Left renal pelvis (tissue), 4 donors: ENCODE measurements at regions not wholly inside any gene's neighbourhood (a gene's known extent, or its start where the extent isn't known, plus 50 kb on each side); places are given as distances from the start of the nearest gene placed in this dataset.

Experiments used
- DNase-seq, 4 donors: peaks; one replicate each; pipeline ENCODE4 v3.0.0-alpha.2; 2013; ENCODE audit warnings: low read depth in 4 of 4, low spot score in 3 of 4

DNA sequence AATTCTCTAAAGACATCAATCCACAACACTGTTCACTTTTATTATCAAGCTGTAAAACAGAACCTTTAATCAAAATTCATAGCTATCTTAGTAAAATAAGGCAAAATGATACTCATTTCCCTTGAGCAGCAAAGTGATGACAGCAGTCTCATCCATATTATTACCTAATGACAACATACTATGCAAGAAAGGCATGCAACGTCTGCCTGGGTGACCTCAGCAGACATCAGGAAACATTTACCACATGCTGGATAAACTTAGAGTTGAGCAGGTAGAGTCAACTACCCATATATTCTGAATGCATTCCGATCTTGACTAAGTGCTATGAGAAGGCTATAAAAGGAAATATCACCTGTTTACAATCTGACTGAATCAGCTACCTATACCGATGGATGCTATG is 145.1 kb downstream of the SIPA1L2 start:
- no peak for DNase-seq

DNA sequence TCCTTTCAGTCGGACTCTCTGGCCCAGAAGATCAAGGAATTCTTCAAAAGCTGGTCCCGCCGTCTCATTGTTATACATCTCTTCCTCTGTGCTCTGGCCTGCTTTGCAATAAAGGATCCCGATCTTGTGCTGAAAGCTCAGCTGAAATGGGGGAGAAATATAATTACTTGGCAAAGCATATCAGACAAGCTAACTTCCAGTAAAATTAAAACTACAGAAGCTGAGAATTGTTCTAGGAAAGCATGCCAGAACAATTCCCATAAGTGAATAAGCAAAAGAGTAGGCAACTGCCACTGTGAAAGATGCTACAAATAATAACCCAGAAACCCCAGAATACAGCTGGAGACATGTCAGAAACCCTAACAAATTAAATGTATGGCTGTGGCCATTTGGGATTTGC is 146.1 kb downstream of the SIPA1L2 start:
- DNase-seq, result no peak

DNA sequence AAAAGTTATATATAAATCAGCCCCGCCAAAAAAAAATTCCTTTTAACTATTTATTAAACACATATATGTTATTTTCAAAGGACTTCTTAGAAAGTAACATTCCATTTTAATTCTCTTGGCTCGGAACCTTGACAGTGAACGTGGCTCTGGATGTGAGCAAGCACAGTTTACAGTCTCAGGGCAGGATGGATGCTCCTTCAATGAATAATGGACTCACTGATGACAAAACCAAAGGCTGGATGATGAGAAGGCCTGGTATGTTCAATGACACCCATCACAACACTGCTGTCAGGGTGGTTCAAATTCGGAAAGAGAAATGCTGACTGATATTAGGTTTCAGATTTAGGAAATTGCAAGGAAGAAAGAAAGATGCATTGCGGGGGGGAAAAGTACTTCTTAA is 148.8 kb downstream of the SIPA1L2 start:
- DNase-seq, result no peak

DNA sequence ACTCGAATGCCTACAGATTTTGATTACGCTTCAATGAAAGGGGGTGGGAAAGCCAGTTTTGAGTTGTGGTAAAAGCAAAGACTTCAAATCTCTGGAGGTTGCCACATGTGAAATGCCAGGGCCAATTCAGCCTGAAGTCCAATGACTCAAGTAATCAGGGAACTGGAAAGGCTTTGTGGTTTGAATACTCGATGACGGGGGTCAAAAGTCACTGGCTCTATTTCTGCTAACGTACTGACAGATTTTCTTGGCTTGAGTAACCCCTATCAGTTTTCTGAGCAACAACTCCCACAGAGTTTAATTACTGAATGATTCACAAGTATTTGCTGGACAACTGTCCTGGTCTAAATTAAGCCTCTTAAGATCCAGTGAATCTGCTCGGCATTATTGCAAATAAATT is 152.2 kb downstream of the SIPA1L2 start:
- DNase-seq, result peak in 2 of 4 donors; percentile 29 to 39

DNA sequence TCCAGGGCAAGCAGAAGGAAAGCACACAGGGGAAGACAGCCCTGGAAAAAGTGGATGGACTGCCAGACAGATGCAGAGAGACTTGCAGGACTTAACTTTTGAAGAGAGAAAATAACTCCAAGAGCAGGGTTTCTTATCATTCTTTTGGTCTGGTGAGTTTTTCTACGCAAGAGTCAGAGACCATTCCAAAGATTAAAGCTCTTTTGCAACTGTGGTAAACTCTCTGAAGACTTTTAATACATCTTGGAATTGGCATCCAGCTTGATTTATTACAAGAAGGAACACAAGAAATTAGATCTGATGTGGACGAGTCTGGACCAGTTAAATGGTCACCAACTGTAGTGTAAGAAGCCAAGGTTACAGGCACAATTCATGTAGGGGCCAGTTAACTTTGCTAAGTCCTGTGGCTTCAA is 153.4 kb downstream of the SIPA1L2 start:
- no peak for DNase-seq

DNA sequence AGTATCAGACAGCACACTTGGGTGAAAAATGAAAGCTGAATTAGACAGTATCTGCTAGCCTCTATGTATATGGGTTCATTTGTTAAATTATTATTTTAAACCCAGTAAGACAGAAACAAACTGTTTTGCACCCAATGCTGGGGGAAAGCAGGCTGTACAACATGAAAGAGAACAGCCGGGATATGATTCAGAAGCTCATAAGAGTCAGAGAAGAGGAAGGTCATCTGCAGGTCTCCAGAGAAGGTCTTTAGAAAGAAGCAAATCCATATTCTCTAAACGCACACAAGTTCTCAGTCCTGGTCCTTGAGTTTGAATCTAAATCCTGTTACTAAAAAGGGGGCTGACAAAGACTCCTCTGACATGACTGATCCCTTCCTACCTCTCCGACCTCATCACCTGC is 155.1 kb downstream of the SIPA1L2 start:
- DNase-seq, result no peak

DNA sequence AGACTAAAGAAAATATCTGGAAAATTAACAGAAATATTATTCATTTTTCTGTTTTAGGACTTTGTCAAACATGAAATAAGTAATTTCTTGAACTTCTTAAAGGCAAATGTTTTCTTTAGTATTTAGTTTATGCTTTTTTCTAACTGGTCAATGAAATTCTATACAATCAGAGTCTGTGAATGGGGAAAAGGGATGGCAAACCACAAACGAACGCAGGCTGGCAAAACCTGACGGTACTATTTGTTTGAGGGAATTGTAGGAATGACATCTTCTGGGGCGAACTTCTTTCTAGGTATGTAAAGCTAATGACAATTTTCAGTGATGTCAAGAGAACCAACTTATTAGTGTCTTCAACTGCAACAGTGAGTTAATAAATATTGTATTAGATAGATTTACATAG is 156.0 kb downstream of the SIPA1L2 start:
- DNase-seq, result no peak

DNA sequence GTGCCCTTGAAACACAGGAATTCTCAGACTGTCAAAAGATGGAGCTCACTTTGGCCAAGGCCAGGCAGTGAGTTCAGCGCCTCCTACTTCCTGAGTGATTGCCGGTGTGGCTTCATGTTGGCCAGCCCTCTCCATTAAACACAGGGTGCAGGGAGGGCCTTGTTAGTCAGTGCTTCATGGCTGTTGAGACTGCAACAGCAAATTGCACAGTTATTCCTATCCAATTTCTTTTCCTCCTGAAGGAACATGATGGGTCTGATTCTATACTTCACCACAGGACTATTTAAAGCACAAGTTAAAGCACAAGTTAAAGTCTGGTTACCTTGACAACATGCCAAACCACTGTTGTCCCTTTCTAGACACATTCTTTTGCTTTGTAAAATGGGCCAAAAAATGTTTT is 156.6 kb downstream of the SIPA1L2 start:
- no peak for DNase-seq

DNA sequence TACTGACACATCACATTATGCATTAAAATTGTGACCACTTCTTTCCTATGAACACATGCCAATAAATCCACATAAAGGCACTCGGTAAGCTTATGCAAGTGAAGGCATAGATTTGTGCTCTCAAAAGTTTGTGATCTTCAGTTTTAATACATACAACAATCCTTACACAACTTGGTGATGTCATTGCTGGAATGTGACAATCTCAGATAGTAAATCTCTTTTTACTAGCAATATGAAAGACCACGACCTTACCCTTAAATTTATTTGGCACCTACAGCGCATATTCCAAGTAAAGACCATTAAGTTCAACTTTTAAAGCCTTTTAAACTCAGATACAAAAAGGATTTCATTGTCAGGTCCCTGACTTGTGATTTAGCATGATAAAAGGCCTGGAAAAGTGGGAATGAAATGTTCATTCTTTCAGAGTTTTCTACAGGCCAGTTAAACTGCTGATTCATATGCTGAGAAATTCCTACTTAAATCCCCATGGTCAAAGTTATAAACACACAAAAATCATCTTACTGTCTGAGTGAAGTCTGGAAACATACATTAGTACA is 157.4 kb downstream of the SIPA1L2 start:
- no peak for DNase-seq

DNA sequence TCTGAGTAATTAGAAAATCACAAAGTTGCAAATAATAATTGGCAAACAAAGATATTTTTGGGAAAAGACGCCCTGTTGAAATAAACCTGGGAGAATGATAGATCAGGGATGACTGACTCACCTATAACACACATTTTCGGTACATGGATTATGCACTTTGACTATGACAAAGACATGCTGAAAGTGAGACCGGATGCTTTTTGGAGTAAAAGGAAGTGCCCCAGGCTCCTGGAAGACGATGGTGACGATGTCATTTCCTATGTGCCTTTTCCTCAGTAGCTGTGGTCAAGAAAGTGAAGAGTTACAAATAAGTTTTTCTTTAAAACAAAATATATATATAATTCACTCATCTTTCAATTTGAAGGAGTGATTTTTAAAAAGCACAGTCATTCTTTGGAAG is 158.7 kb downstream of the SIPA1L2 start:
- DNase-seq, result no peak

DNA sequence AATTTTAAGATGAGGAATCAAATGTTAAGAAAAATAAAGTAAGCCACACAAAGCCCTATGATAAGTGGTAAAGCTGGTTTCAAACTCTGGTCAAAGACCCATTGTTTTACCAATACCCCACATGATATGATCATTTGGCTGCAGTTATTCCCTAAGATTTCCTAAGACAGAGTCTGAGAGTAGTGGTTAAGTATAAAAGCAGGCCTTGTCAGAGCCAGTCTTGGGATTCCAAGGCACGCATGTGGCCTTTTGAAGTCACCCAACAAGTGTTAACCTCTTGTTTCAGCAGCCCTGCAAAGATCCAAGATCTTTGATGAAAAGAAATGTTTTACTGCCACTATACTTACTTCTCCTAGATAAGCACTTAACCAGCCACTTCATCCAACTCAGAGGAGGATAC is 159.2 kb downstream of the SIPA1L2 start:
- no peak for DNase-seq

DNA sequence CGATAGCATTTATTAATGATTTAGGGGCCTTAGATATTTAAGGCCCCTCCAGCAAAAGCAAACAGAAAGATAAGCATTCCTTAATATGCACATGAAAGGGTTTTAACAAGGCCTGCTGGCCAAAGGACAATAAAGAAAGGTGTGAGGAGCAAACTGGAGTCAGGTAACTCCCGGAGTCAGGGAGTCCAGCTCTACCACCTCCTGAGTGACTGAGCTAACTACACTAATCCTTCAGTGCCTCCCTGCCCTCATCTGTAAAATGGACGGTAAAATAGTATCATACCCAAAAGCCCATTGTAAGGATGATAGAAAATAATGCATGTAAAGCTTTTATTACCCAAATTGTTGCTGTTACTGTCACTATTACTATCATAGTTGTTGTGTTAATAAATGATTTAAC is 161.7 kb downstream of the SIPA1L2 start:
- DNase-seq, result no peak

DNA sequence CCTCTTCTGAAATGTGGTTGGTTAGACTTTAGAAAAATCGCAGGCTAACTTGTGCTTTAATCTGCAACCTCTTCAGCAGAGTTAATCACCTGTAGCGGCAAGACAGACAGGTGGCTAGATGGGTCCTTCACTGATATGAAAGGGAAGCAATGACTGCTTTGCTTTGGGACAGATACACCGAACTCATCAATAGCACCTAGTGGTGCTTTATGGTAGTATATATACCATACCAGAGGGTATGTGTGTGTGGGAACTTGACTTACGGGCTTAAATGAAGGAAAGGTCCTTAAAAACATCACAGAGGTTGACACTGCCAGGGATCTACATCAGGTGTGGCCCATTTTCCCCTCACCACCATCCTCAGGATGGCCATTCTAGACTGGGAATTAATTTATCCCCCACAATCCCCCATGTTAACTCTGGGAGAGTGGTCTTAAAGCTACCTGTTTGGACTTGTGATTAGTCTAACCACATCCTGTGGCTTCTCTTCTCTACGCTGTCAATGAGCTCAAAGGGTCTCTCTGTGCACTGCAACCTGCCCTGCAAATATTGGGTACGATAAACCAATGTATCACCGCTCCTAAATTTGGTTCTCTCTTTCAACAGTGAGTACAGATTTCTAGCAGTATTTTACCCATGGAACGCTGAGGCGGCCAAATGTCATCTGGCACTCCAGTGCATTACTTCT is 162.7 kb downstream of the SIPA1L2 start:
- DNase-seq, result no peak

DNA sequence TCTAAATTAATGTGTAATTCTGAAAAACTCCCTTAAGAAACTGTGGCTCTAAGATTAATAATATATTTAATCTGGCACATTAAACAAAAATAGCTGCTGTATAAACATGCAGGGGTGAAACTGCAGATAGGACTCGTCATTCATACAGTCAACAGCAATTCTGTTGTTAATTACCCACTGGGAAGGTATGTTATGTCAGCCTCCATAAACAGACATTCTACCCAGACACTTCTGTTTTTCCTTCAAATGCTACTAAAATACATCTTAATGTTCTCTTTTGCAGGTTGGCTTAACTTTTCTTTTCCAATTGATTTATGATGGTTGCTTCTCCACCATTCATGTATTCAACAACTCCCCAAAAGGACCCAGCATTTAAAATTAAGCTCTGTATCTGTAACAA is 165.6 kb downstream of the SIPA1L2 start:
- no peak for DNase-seq

DNA sequence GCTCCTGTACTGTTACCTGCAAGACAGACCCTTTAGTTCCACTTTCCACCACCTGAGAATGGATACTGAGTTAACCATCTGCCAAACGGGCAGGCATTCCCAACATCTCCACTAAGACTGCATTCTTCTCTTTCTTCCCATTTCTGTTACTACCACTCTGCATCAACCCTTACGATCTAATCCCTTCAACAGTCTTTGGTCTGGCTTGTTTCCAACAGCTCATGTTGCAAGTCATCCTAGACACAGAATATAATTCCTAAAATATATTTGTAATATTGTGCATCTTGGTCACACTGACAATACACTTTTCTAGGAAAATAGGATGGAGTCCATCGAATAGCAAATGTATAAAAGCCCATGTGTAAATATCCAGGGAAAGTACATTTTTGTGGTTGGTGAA is 166.7 kb downstream of the SIPA1L2 start:
- DNase-seq, result no peak

DNA sequence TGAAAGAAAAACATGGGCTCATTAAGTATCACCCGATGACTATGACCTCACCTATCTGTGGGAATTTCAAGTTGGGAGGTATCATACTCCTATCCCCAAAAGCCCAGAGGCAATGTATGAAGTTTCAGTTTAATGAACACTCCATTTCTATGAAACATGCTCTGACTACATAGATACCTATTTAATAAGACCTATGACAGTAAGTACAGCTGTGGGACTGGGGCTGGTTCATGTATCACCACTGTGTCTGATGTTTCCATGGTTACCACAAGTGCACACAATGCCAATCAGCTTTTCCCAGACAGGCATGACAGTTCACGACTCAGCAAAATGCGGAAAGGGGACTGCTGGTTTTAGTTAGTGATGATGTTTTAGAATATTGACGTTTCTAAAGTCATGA is 167.7 kb downstream of the SIPA1L2 start:
- DNase-seq, result no peak

DNA sequence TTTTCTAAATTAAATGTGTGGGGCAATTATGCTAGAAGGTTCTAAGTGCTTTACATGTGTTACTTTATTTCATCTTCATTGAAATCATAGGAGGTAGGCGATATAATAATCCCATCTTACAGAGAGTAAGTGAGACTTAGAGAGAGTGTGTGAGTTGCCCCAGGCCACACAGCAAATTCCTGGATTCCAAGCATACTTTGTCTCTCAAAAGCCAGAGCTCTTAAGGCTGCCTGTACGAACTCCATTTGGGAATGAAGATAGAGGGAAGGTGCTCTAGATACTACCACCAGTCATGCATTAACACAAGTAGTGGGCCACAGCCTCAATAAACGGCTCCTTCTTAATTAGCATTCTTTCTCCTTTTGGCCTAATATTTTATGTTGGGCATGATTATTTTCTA is 170.1 kb downstream of the SIPA1L2 start:
- no peak for DNase-seq

DNA sequence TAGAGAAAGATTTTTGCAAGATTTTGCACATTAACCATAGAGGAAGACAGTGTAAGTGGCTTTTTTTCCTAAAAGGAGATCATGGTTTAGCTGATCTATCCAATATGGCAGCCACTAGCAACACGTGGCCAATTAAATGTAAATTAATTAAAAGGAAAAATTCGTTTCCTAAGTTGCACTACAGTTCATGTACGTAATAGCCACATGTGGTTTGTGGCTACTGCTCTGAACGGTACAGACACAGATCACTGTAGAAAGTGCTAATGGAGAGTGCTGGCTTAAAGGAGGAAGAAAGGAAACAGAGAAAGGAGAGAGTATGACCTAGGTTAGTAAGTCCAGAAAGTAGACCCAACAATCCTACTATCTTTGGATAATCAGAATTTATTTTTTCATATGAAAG is 170.8 kb downstream of the SIPA1L2 start:
- no peak for DNase-seq

DNA sequence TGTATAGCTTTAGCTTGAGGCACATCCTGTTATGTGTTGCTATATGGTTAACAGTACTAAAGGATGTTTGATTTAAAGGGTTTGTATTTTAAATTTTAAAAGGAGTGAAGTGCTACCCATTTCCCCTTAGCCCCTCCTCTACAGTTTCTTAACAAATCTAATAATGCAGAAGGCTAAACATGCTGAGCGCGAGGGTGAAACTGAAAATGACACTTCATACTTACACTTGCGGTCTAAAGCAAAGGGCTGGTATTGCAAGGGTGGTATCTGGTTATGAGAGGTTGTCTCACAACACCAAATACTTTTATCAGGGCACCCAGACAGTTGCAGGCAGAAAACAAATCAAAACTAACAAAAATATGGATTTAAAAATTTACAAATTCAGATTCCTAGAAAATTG is 172.3 kb downstream of the SIPA1L2 start:
- no peak for DNase-seq

DNA sequence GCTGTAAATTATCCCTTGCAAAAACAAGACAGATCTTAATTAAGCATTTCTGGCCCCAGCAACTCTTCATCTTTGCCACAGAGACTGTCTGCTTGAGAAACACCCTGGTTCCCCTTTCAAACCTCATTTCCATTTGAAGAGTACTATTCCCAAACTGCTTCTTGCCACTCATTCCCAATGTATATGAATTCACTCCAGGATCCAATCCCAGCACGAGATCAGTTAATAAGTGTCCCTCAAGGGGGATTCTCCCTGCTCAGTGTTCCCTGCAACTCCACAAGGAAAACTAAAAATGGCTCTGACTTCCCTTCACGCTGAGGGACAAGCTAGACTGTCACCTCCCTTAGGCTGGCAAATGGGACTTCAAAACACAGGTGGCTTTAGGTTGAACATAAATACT is 173.2 kb downstream of the SIPA1L2 start:
- no peak for DNase-seq

DNA sequence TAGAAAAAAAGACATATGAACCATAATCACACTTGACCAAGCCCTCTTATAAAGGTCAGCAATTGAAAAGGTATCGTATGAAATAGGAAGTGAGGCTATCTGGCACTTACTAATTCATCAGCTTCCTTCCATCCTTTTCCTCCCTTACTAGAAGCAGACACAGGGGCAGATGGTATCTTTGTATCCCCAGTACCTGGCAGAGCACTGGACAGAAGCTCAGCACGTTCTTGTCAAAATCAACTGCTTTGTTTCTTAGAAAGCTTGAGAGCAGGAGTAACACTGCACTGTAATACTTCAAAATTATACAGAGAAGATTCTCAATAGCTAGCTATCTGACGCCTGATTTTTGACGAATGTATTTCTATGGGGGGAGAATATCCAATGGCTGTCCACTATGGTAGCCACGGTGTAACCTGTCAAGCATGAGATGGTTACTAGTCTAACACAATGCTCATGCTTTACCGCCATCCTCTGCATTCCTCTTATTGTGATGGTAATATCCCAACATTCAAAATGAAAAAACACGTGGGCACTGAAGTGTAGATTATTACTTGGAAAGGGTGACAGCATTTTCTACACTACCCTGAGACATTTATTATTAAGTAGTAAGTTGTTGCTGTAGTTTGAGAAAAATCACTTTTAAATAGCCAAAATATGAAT is 175.6 kb downstream of the SIPA1L2 start:
- DNase-seq, result no peak

DNA sequence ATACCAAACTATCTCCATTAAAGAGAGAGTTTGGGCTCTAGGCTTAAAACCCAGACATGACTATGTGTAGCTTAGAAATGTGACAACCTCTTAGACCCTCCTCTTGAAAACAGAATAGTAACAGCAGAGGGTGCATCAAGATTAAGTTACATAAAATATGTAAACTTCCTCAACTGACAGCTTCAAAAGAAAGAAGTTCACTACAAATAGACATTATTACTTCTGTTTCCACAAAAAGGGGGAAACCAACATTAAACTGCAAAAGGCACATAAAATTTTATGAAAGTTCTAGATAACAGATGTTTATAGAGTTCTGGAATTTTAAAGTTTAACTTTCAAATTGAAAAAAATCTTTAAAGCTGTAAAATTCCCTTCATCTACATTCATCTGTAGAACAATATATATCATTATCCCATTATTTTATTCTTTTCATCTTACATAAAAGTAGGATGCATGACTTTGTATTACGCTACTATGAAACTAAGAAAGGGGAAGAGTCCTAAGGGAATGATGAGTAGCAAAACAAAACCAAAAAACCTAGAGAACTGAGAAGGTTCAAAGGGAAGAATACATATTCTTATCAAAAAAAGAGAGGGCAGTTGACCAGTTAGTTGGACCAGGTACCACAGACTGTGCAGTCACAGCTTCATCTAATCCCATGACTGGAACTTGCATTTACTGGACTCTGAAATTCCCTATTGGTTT is 177.0 kb downstream of the SIPA1L2 start:
- no peak for DNase-seq
